ENCODE measurements at regions not wholly inside any gene's neighbourhood (a gene's known extent, or its start where the extent isn't known, plus 50 kb on each side); places are given as distances from the start of the nearest gene placed in this dataset.

- TF ChIP-seq REST (IDR thresholded peaks at IDR 0.05; ENCODE audit: low read depth, low read length), result no peak
- no peak for TF ChIP-seq RAD21 (IDR thresholded peaks at IDR 0.05; ENCODE audit: low read length)
- no peak for TF ChIP-seq CTCF (IDR thresholded peaks at IDR 0.05)
- TF ChIP-seq GATA2 (CRISPR knock-in tag; IDR thresholded peaks at IDR 0.05), result no peak
- TF ChIP-seq MEF2A (IDR thresholded peaks at IDR 0.05; ENCODE audit: borderline replicate concordance, low read depth), result no peak
- no peak for TF ChIP-seq POLR2AphosphoS5 (IDR thresholded peaks at IDR 0.05; ENCODE audit: low read depth, low read length)
- TF ChIP-seq JUND (IDR thresholded peaks at IDR 0.05), result no peak
- TF ChIP-seq RXRA (IDR thresholded peaks at IDR 0.05; ENCODE audit: borderline replicate concordance, low read depth), result no peak
These were observed 212.8 kb downstream of the MYCN start for GRCh38 chr2:16152928-16153753.
